GM23248 (cell line): ENCODE measurements at regions not wholly inside any gene's neighbourhood (a gene's known extent, or its start where the extent isn't known, plus 50 kb on each side); places are given as distances from the start of the nearest gene placed in this dataset.
"Not testable (repeated sequence)": the region's sequence is repeated elsewhere in the genome, so short reads cannot be mapped to it uniquely, and the experiment has no call there.

Experiments
- EZH2 ChIP-seq: fragments of 200-600 bp; sonication (generic); IDR thresholded peaks from 2 replicates; pipeline ENCODE4 v1.6.1; 2018; ENCODE audit warnings: antibody characterized with exemption, mild to moderate bottlenecking; ENCODE audit not compliant: insufficient read depth, poor library complexity, severe bottlenecking
- EZH2phosphoT487 ChIP-seq: fragments of 200-600 bp; sonication (generic); IDR thresholded peaks from 2 replicates; pipeline ENCODE4 v1.6.1; 2018; ENCODE audit warnings: antibody characterized with exemption, moderate library complexity, mild to moderate bottlenecking, low read depth; ENCODE audit not compliant: insufficient read depth

GRCh38 chr13:42381426-42381825, 109.5 kb downstream of the AKAP11 start:
- not testable (repeated sequence) for TF ChIP-seq EZH2, EZH2phosphoT487
